ENCODE measurements at regions not wholly inside any gene's neighbourhood (a gene's known extent, or its start where the extent isn't known, plus 50 kb on each side); places are given as distances from the start of the nearest gene placed in this dataset.
"Not testable (repeated sequence)": the region's sequence is repeated elsewhere in the genome, so short reads cannot be mapped to it uniquely, and the experiment has no call there.

GRCh38 chr11:87971354-87971753 is 203.9 kb downstream of the RAB38 start:
- no peak for DNase-seq (ENCODE audit: low spot score)

- no peak for DNase-seq (ENCODE audit: low spot score)
Observed at GRCh38 chr11:87970762-87971161, 204.5 kb downstream of the RAB38 start.

- no peak for DNase-seq (ENCODE audit: low spot score)
Observed at GRCh38 chr11:87967459-87967858, 207.8 kb downstream of the RAB38 start.

GRCh38 chr11:87966694-87967093 is 208.5 kb downstream of the RAB38 start:
- peak; percentile 90 for DNase-seq (ENCODE audit: low spot score)

- DNase-seq (ENCODE audit: low spot score): no peak
Observed at GRCh38 chr11:87966216-87966615, 209.0 kb downstream of the RAB38 start.

- peak; percentile 65 for DNase-seq (ENCODE audit: low spot score)
Observed at GRCh38 chr11:87961606-87962005, 213.6 kb downstream of the RAB38 start.

- DNase-seq (ENCODE audit: low spot score): no peak
Observed at GRCh38 chr11:87957961-87958360, 217.3 kb downstream of the RAB38 start.

- no peak for DNase-seq (ENCODE audit: low spot score)
Observed at GRCh38 chr11:87954476-87954875, 220.8 kb downstream of the RAB38 start.

GRCh38 chr11:87942786-87943185 is 232.5 kb downstream of the RAB38 start:
- DNase-seq (ENCODE audit: low spot score): peak; percentile 54

- DNase-seq (ENCODE audit: low spot score): no peak
Observed at GRCh38 chr11:87934182-87934581, 241.1 kb downstream of the RAB38 start.

GRCh38 chr11:87926250-87926970 is 248.8 kb downstream of the RAB38 start:
- DNase-seq (ENCODE audit: low spot score): peak; percentile 35

GRCh38 chr11:87924125-87924524 is 251.1 kb downstream of the RAB38 start:
- no peak for DNase-seq (ENCODE audit: low spot score)

- DNase-seq (ENCODE audit: low spot score): no peak
Observed at GRCh38 chr11:87917111-87917510, 258.1 kb downstream of the RAB38 start.

- no peak for DNase-seq (ENCODE audit: low spot score)
Observed at GRCh38 chr11:87909178-87909577, 266.1 kb downstream of the RAB38 start.

GRCh38 chr11:87908086-87908485 is 267.2 kb downstream of the RAB38 start:
- peak; percentile 74 for DNase-seq (ENCODE audit: low spot score)

GRCh38 chr11:87903345-87903744 is 271.9 kb downstream of the RAB38 start:
- DNase-seq (ENCODE audit: low spot score): no peak

- DNase-seq (ENCODE audit: low spot score): peak; percentile 59
Observed at GRCh38 chr11:87901341-87901740, 273.9 kb downstream of the RAB38 start.

GRCh38 chr11:87897921-87898320 is 277.3 kb downstream of the RAB38 start:
- no peak for DNase-seq (ENCODE audit: low spot score)

- DNase-seq (ENCODE audit: low spot score): no peak
Observed at GRCh38 chr11:87897071-87897470, 278.2 kb downstream of the RAB38 start.

- DNase-seq (ENCODE audit: low spot score): no peak
Observed at GRCh38 chr11:87894961-87895360, 280.3 kb downstream of the RAB38 start.

GRCh38 chr11:87892291-87892690 is 283.0 kb downstream of the RAB38 start:
- DNase-seq (ENCODE audit: low spot score): no peak

GRCh38 chr11:87889126-87889525 is 286.1 kb downstream of the RAB38 start:
- no peak for DNase-seq (ENCODE audit: low spot score)

- not testable (repeated sequence) for DNase-seq (ENCODE audit: low spot score)
Observed at GRCh38 chr11:87885084-87885483, 290.2 kb downstream of the RAB38 start.

- DNase-seq (ENCODE audit: low spot score): no peak
Observed at GRCh38 chr11:87879118-87879517, 296.1 kb downstream of the RAB38 start.

Measured in umbilical cord (tissue), 1 donor.